ENCODE measurements at regions not wholly inside any gene's neighbourhood (a gene's known extent, or its start where the extent isn't known, plus 50 kb on each side); places are given as distances from the start of the nearest gene placed in this dataset.

DNA sequence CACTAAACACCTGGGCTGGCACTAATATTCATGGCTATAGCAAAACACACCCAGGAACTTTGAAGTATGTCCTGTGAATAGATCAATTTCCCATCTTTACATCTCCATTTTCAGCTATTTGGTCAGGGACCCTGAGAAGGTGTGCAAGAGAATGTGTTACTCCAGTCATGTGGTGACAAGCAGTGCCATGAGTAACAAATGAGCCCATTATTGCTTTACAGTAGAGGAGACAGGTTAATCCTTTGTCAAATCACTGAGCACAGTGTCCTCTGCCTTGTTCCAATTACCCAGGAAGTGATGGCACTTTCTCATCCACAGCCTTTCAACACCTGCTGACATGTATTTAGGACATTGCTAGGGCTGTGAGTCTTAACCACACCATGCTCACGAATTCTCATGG lies 664.8 kb upstream of the API5 start:
- no peak for DNase-seq

DNA sequence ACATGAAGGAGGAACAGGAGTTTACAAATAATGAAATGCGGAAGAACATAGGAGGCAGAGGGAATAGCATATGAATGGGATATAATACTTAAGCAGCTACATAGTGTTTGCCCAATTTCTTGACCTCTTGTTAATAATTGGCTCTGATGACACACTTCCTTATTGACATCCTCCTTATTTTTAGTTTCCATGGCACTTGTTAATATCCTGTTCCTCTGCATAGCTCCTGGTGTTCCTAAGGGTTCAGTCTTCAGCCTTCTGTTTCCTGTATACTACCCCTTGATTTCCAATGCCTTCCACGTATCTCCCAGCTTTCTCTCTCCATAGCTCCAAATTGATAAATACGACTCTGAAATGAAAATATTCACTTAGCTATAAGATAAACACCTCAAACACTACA lies 663.8 kb upstream of the API5 start:
- no peak for DNase-seq

DNA sequence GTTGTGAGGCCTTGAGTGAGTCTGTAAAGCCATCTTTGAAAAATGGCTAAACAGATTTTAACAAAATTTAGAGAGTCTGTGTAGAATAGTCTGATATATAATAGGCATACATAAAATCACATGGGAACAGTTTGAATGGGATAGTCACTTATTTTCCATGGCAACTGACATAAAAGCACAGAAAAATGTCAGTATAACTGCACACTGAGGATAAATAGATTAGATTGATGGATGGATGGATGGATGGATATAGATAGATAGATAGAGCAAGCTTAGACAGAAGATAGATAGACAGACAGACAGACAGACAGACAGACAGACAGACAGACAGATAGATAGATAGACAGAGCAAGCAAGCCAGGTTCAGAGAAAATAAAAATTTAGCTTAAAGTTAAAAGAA lies 660.2 kb upstream of the API5 start:
- no peak for DNase-seq

DNA sequence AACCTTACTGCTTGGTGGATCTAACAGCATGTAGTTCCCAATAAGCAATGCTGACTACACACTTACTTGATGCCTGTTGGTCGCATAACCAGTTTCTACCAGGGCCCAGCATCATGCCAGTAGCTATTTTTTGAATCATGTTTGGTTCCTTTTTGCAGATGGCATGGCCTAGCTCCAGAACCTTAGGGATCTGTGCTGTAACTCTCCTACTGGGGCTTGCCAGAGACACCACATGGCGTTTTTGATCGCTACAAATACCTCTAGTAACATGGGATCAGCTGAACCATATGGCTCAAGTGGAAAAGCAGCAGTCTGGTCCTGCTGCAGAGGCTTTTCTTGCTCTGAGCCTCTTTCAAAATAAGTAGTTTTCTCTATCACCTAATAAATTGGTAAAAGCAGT lies 654.6 kb upstream of the API5 start:
- DNase-seq = no peak

DNA sequence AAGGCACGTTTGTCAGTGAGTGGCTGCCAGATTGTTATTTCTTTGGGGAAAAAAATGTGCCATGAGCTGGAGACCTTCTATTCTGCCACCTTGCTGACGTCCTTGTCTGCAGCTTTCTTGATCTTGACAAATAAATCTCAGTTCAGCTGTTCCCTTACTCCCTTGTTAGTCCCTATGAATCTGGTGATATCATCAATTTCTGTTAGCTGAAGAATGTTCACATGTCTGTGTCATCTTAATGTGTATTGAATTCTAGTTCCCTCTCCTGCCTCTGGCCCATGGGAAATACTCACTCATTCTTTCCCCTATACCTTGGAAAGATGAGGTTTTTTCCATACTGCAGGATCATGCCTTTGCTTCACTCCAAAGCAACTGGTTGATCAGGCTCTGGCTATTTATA lies 649.9 kb upstream of the API5 start:
- DNase-seq = no peak

DNA sequence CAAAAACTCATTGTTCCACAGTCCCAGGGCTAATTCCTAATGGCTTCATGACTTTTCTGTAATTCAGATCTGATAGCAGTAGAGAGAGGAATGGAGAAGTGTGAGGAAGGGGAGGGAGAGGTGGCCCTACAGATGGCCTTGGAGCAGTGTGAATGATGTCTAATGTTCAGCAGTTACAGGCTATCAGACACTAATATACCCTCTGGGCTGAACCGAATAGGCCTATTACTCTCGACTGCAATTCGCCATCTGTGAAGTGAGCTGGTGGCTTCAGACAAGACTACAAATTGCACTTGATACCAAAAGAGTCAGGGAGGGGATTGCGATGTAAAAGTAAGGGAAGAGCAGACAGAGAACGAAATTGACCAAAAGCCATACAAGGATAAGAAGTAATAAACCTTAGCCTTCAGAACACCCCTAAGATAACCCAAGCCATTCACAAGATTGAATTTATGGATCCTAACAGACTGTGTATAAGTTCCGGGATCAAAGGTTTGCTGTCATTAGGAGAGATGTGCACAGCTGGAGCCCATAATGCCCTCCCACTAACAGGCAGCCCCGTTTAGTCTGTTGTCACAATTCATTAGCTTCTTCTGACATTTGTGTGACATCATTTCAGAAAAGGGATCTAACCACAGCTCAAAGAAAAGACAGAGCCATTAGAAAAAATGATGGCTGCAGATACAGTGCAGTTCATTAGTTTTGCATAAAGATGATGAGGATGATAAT lies 642.4 kb upstream of the API5 start:
- DNase-seq = no peak

DNA sequence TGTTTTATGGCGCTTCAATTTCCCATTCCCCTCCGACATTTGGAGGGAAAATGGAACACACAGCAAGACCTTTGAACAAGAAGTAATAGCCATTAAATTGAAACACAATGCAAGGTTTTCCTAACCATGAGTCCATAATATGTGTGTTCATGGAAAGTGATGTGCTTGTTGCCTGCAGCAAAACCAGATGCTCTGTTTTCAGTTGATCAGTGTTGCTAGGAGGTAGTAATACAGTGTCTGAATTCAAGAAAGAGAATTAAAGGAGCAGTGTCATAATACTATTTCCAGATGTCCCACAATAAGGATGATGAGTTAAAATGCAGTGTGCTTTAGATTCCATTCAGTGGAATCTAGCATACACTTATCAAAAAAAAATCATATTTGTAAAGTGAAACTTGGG lies 637.4 kb upstream of the API5 start:
- DNase-seq = no peak

DNA sequence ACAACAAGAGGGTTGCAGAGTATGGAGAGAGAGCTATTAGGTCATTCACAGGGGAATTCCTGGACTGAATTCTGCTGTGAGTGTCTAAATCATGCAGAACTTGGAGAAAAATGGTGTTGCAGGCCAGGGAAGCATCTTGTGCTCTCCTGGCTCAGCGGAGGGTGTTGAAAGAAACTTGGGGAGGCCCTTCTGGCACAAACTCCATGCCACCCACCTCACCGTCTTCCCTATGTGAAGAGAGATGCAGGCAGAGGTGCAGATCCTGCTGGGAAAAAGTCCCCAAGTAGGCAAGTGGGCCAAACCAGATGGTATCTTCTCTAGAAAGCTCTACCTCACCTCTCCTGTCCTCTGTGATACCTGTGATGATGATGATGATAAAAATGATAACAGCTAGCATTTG lies 604.3 kb upstream of the API5 start:
- no peak for DNase-seq

DNA sequence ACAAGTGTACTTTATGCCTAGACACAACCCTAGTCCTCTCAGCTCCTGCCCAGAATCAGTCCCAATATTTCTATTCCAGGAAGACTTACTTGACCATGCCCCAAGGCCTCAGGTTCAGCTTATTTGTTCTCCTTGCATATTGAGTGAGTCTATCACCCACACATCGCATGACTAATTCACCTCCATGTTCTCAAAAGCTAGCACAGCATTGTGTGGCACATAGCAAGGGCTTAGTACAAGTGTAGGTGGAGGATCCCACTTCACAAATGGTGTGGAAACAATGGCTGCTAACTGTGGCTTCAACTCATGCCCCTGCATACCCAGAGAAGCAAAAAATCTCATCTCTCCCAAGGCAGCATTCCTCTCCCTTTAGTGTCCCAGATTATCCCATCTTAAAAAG lies 602.6 kb upstream of the API5 start:
- no peak for DNase-seq

DNA sequence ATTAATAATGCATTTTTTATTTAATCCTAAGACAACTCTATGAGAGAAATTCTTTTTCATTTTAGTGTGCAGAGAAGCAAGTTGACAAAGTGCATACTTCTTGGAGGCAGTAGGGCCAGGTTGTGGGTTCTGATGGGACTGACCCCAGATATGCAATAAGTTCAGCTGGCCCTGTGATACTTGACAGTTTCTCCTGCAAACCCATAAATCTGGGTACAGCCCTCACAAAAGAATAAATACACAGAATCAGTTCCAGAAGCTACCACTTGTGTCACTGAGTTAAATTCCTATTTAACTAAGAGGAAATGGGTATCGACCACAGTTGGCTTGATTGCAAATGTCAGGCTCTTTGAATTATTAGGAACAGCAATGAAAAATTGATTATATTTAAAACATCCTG lies 598.5 kb upstream of the API5 start:
- no peak for DNase-seq

DNA sequence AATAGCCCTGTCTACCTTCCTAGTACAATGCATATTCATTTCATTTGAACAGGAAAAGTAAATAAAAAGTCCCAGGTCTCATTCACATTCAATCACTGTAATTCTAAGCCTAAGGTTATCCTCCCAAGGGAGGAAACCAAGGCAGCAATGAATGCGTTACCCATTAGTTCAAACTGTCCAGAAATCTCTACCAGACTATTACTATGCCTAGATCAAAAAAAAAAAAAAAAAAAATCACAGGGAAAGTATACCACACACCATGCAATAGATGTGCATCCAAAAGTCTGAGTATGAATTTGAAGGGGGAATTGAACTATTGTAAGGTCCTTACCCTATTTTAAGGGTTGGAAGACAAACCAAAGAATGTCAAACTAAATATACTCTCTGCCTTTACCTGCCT lies 598.0 kb upstream of the API5 start:
- DNase-seq = no peak

DNA sequence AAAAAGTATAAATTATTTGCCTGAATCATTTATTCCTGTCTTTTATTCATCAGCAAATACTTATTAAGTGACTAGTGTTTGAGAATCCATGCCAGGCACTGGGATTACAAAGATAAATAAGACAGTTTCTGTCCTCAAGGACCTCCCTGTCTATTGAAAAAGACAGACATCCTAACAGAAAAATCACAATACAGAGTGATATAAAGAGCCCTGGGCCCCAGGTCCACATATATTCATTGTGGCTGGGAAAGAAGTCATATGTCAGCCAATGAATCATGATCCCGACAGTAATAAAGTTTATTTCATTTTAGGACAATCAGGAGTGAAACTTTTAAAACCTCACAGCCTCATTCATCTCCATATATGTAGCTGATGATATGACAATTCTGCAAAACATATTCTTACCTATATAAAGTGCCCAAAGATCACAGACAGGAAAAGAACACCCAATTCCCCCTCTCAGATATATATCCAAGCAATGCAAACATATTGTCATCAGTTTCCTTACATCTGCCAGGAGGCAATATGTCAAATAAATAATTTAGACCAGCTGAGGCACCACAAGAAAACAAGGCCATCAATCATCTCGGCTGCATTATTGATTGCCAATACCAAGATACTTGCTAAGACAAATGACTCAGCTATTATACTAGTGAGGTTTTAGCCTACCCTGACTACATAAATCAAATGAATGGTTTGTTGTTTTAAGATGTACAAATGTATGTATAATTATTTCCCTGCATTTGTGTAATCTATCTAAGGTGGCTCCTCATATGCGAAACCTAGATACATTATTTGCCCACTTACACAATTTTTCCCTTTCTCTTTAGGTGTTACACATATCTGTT lies 590.9 kb upstream of the API5 start:
- DNase-seq = no peak

DNA sequence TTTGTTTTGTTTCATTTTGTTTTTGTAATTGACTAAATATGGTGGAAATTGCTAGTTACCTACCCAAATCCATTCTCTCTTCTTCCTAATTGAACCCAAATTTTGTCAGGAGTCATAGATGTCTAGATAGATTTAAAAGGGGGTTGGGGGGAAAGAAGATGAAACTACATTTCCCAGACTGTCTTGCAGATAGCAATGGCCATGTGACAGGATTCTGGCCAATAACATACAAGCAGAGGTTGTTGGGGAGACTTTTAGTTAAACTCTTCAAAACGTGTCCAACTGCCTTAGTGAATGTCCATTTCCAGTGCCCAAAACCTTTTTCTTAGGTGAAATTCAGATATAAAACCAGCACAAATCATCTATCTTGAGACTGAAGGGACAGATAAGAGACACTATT lies 583.9 kb upstream of the API5 start:
- DNase-seq = no peak

DNA sequence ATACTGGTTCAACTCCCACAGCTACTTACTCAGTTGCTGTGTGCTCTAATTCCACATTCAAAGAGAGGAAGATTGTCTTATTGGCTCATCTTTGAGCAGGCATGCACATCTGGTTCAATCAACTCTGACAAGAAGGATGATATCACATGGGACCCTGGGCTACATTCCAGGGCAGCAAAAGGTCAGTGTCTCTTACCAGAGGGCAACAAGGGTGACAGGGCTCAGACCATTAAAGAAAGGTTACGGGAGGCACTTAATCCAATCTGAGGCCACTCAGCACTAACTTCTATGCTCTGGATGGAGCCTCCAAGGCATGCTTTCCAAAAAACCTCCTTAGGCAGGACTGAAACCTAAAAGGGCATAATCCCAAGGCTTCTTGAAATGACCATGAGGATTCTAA lies 549.4 kb upstream of the API5 start:
- DNase-seq = no peak

DNA sequence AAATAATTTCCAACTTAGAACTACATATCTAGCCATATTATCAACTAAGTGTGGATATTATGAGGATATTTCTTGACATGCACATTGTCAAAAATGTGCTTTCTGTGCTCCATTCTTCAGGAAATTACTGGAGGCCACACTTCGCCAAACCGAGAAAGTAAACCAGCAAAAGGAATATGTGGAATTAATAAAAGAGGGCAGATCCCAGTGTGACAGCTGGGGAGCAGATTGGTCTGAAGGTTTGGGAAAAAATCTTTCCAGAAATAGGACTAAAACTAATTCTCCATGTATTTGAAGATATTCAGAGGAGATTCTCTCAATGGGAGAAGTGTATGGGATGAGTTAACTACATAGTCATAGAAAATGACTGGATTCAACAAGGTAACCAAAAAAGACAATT lies 546.9 kb upstream of the API5 start:
- DNase-seq = no peak

DNA sequence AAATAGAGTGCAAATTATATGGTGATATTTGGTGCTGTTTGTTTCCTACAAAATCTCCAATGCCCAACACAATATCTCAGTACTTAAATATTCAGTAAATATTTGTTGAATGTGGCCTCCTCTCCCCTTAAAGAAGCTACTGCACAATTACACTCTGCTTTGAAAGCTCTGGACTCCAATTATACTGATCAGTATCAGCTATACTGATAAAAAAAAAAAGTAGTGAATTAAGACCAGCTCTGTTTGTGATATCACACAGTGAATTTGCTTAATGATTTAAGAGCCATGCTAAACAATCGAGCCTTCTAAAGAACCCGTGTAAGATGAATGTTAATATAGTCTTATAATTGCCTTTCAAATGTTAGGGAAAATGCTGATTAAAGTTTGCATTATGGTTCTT lies 543.2 kb upstream of the API5 start:
- DNase-seq = no peak

DNA sequence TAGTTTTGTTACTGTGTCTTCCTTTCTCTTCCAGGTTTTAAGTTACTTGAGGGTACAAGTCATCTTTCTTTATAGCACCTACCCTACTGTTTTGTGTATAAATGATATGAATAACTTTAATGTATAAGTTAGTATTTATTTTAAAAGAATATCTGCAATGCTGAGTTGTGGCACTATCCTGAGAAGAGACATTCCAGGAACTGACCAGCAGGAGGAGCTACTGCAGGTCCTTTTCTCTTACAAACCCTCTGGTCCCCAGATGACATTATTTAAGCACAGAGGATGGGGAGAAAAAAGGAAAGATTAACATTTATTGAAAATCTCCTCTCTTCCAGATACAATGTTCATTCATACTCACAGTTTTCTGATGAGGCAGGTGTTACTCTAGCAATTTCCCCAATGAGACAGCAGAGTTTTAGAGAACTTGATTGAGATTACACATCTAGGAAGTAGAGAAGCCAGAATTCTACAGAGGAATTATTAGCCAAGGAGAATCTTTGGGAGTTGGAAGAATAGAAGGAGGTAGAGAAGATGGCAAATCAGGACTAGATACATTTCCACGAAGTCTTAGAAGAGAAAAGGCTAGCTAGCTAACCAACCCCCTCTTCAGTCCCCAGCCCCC lies 541.2 kb upstream of the API5 start:
- no peak for DNase-seq

DNA sequence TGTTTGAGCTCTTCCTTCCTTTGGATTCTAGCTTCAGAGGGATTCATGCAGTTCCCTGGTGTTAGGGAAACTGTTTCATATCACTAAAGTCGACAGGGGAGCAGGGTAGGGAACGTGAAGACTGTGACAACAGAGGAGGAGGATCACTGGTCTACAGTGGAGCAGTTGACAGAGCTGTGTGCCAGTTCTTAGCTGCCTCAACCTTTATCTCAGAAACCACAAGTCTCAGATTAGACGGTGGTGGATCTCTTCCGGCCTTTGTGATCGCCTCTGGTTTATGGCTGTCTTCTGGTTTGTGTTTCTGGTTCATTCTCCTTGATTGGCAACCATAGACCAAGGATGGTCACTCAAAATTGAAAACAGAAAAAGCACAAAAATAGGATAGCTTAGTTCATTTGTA lies 538.9 kb upstream of the API5 start:
- DNase-seq = no peak

DNA sequence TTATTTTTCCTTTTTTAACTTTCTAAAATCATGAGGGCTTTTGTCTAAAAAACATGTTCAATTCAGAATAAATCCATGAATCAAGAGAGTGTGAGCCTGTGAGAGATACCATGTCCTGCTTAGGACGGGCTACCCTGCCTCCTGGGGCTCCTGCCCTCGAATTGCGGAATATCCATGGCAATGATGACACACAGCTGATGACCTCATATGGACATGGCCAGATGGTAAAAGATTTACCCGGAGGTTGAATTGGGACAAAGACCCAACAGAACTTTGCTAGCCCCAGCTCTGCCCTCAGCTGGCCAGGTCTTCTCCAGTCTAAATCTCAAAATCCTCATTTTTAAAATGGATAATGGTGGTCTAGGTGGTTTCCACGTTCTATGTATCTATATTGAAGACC lies 538.1 kb upstream of the API5 start:
- no peak for DNase-seq

DNA sequence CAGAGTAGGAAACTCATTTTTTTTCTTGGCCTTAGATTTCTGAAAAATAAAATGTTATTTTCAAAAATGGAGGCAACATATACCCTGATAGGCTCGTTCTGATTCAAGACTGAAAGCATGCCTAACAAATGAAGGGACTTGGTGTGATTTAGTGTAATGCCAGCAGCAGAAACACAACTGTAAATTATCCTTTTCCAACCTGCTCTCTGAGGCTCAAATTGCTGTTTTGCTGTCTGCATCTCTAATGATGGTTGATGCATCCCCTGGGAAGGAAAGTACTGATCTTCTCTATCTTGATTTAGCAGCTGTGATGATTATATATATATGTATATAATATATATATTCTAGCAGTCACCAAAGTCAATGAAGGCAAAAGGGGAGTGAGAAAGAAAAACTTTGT lies 537.2 kb upstream of the API5 start:
- DNase-seq = no peak

DNA sequence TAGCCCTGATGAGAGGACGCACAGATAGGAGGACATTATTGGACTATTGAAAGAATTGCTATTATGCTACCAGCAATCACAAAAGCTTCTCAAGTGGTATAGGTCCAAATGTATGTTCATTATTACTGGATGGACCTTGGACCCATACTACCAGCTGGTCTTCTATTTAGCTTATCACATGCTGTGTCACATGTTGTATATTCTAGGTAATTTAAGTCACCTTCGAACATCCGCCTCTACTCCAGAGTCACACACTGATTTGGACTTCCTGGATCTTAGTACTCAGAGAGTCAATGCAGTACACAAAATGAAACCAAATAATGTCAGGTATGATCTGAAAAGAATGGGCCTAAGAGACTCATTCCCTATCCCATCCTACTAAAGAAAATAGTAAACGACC lies 534.0 kb upstream of the API5 start:
- no peak for DNase-seq

DNA sequence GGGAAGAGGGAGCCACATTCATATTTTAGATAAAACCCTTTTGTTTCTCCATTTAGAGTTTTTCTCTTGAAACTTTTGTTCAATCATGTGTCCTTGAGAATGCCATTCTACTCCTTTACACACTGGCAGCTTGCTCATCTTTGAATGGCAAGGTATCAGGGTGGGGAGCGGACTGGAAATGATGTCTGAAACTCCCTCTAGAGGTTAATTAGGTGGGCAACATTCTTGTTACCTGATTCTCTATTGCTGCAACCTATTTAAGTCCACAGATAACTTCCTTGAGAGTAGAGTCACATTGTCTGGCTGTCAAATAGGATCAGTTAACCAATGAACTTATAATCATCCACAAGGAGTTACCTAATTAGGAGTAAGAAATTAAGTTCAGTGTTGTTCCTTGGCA lies 533.6 kb upstream of the API5 start:
- no peak for DNase-seq

DNA sequence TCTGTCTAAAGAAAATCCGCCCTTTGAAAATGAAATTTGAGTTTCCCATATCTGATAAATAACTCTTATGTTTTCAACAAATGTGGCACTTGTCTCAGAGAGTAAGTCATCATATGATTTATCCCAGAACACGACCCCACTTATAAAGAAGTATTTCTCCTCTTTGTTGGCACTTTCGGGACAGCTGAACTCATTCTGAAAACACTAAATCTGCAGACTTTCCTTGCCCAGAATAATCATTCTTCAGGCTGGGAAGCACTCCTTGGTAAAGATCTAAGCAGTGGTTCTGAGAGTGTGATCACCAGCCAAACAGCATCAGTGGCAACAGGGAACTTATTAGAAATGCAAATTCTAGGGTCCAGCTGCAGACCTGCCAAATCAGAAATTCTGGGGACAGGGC lies 532.2 kb upstream of the API5 start:
- DNase-seq = no peak

DNA sequence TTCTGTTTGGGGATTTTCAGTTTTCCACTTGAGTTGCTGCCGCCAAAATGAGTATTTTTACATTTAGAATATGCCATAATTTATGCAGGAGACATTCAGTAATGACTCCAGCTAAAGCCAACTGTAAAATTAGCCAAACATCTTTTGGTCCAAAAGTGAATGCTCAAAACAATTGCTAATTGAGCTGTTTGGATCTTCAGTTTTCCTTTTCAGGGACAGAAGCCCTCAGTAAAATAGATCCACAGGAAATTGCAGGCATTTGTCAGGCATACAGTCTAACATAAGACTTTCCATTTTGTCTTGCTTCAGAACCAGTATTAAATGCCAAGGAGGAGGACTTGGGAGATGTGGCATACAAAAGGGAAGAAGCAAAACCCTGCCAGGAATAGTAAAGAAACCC lies 524.8 kb upstream of the API5 start:
- no peak for DNase-seq

All from GDM1 (cell line).